ENCODE measurements at regions not wholly inside any gene's neighbourhood (a gene's known extent, or its start where the extent isn't known, plus 50 kb on each side); places are given as distances from the start of the nearest gene placed in this dataset.

GRCh38 chr3:84772841-84773240 is 185.9 kb upstream of the CADM2 start (continued):
- TF ChIP-seq HMGXB4 (CRISPR knock-in tag; IDR thresholded peaks at IDR 0.05; ENCODE audit: borderline replicate concordance) (no peak), TFCP2L1 (CRISPR knock-in tag; IDR thresholded peaks at IDR 0.05) (no peak)

- H3K4me1 ChIP-seq, result no peaks in the 10 kb centered on the region
- 13% methylated on average over 1 of the region's 1 CpG for WGBS (ENCODE audit: missing lambda C conversion rate)
- POLR2A ChIA-PET, result no interaction called here
- ATAC-seq (no peak), DNase-seq (ENCODE audit: low read depth in 1 of 2, low spot score in 1 of 2) (no peak), FAIRE-seq (no peak)
- H3K27ac ChIP-seq, result no peak overlapping the region
- H3K4me2 ChIP-seq, result no peak overlapping the region
- H3K4me3 ChIP-seq, result no peak overlapping the region
- H3K9me3 ChIP-seq, result no peaks in the 10 kb centered on the region
- TF ChIP-seq CBX2 (IDR thresholded peaks at IDR 0.05; ENCODE audit: borderline replicate concordance, low read depth), result no peak
- no peak for TF ChIP-seq ZFP36 (IDR thresholded peaks at IDR 0.05; ENCODE audit: borderline replicate concordance, partially characterized antibody)
- no peak for TF ChIP-seq CBX8 (IDR thresholded peaks at IDR 0.05)
- TF ChIP-seq MAZ (IDR thresholded peaks at IDR 0.05; ENCODE audit: borderline replicate concordance, low read depth, low read length), result no peak
- no peak for TF ChIP-seq PHF8 (IDR thresholded peaks at IDR 0.05; ENCODE audit: borderline replicate concordance, low read depth)
- no peak for TF ChIP-seq ZSCAN20 (CRISPR knock-in tag; IDR thresholded peaks at IDR 0.05)
- no peak for TF ChIP-seq RNF2 (IDR thresholded peaks at IDR 0.05; ENCODE audit: borderline replicate concordance, low read depth)
- TF ChIP-seq MAX (IDR thresholded peaks at IDR 0.05), result no peak
- no peak for TF ChIP-seq CHD4 (IDR thresholded peaks at IDR 0.05; ENCODE audit: borderline replicate concordance)
- no peak for TF ChIP-seq SREBF2 (IDR thresholded peaks at IDR 0.05)
- TF ChIP-seq ELK1 (IDR thresholded peaks at IDR 0.05; ENCODE audit: low read depth, low read length), result no peak
- TF ChIP-seq KDM5A (IDR thresholded peaks at IDR 0.05), result no peak
- TF ChIP-seq CEBPB (IDR thresholded peaks at IDR 0.05), result no peak
- no peak for TF ChIP-seq USF2 (IDR thresholded peaks at IDR 0.05)
- TF ChIP-seq BHLHE40 (IDR thresholded peaks at IDR 0.05; ENCODE audit: low read depth, low read length), result no peak
- CTCF ChIA-PET, result no interaction called here
Measured at GRCh38 chr3:84783281-84783680, 175.5 kb upstream of the CADM2 start.

GRCh38 chr3:84789961-84790360 is 168.8 kb upstream of the CADM2 start:
- no peaks in the 10 kb centered on the region for H3K9me3 ChIP-seq
- DNase-seq (ENCODE audit: low read depth in 1 of 2, low spot score in 1 of 2) (no peak), ATAC-seq (no peak), FAIRE-seq (no peak)
- no peak overlapping the region for H3K4me3 ChIP-seq
- no peak overlapping the region for H3K27ac ChIP-seq
- no peak for TF ChIP-seq CHD2 (IDR thresholded peaks at IDR 0.05; ENCODE audit: low read length, partially characterized antibody)
- no peak for TF ChIP-seq TP53 (CRISPR knock-in tag; IDR thresholded peaks at IDR 0.05)
- 13% methylated on average over 1 of the region's 1 CpG for WGBS (ENCODE audit: missing lambda C conversion rate)
- no peak overlapping the region for H3K4me2 ChIP-seq
- CTCF ChIA-PET, result no interaction called here
- POLR2A ChIA-PET, result no interaction called here
- no peaks in the 10 kb centered on the region for H3K4me1 ChIP-seq

GRCh38 chr3:84806958-84807357 is 151.8 kb upstream of the CADM2 start:
- 2% methylated on average over 3 of the region's 3 CpGs for WGBS (ENCODE audit: missing lambda C conversion rate)
- CTCF ChIA-PET, result no interaction called here
- Histone ChIP-seq H3K4me1 (no peaks in the 10 kb centered on the region), H3K4me2 (no peak overlapping the region), H3K4me3 (no peak overlapping the region), H3K27ac (no peak overlapping the region), H3K9me3 (no peaks in the 10 kb centered on the region)
- ATAC-seq, result no peak
- no peak for FAIRE-seq
- TF ChIP-seq REST (IDR thresholded peaks at IDR 0.05) (no peak), MAFK (IDR thresholded peaks at IDR 0.05; ENCODE audit: partially characterized antibody) (peak; percentile 78)
- no peak for DNase-seq (ENCODE audit: low read depth in 1 of 2, low spot score in 1 of 2)
- POLR2A ChIA-PET, result no interaction called here

Measured in A549 (cell line).